GM21723 (cell line): ENCODE measurements at regions not wholly inside any gene's neighbourhood (a gene's known extent, or its start where the extent isn't known, plus 50 kb on each side); places are given as distances from the start of the nearest gene placed in this dataset.
"Not testable (repeated sequence)": the region's sequence is repeated elsewhere in the genome, so short reads cannot be mapped to it uniquely, and the experiment has no call there.

Source experiments
- ATAC-seq: cut with Tn5 transposase; IDR thresholded peaks from one replicate; pipeline ENCODE4 v1.9.1; 2021; ENCODE audit warnings: mild to moderate bottlenecking, moderate library complexity; ENCODE audit not compliant: unreplicated experiment

GRCh38 chr1:88549536-88549935, 134.5 kb upstream of the PKN2 start:
- ATAC-seq, result no peak

GRCh38 chr1:88552226-88552625, 131.8 kb upstream of the PKN2 start:
- ATAC-seq, result no peak

GRCh38 chr1:88557014-88557413, 127.1 kb upstream of the PKN2 start:
- ATAC-seq, result no peak

- ATAC-seq, result no peak
These were observed 123.5 kb upstream of the PKN2 start for GRCh38 chr1:88560621-88561020.

GRCh38 chr1:88562991-88563390, 121.1 kb upstream of the PKN2 start:
- no peak for ATAC-seq

- ATAC-seq, result no peak
These were observed 117.3 kb upstream of the PKN2 start for GRCh38 chr1:88566615-88567387.

- ATAC-seq, result no peak
These were observed 112.6 kb upstream of the PKN2 start for GRCh38 chr1:88571506-88571905.

GRCh38 chr1:88579598-88579997, 104.5 kb upstream of the PKN2 start:
- ATAC-seq, result no peak

GRCh38 chr1:88581703-88582102, 102.4 kb upstream of the PKN2 start:
- no peak for ATAC-seq

GRCh38 chr1:88593358-88593757, 90.7 kb upstream of the PKN2 start:
- no peak for ATAC-seq

- peak; percentile 68 for ATAC-seq
These were observed 88.6 kb upstream of the PKN2 start for GRCh38 chr1:88595355-88596002.

- ATAC-seq, result not testable (repeated sequence)
These were observed 86.1 kb upstream of the PKN2 start for GRCh38 chr1:88597973-88598372.

- ATAC-seq, result peak; percentile 69
These were observed 75.7 kb upstream of the PKN2 start for GRCh38 chr1:88608139-88608943.

GRCh38 chr1:88609051-88609450, 75.0 kb upstream of the PKN2 start:
- ATAC-seq, result no peak

- ATAC-seq, result no peak
These were observed 73.4 kb upstream of the PKN2 start for GRCh38 chr1:88610687-88611086.

- ATAC-seq, result no peak
These were observed 71.8 kb upstream of the PKN2 start for GRCh38 chr1:88612292-88612691.

- ATAC-seq, result no peak
These were observed 71.3 kb upstream of the PKN2 start for GRCh38 chr1:88612773-88613172.

- no peak for ATAC-seq
These were observed 65.7 kb upstream of the PKN2 start for GRCh38 chr1:88618331-88618730.

- not testable (repeated sequence) for ATAC-seq
These were observed 61.0 kb upstream of the PKN2 start for GRCh38 chr1:88623101-88623500.
